22Rv1 (cell line): ENCODE measurements at regions not wholly inside any gene's neighbourhood (a gene's known extent, or its start where the extent isn't known, plus 50 kb on each side); places are given as distances from the start of the nearest gene placed in this dataset.

Experiments used
- H3K27ac ChIP-seq: fragments of 450-650 bp; 2 replicates; pipeline ENCODE4 v1.5.1; 2017
- CTCF ChIP-seq: fragments of 450-650 bp; IDR thresholded peaks from 2 replicates; pipeline ENCODE4 v1.5.1; 2017; ENCODE audit warnings: mild to moderate bottlenecking
- ZFX ChIP-seq: fragments of 450-650 bp; IDR thresholded peaks from 2 replicates; pipeline ENCODE4 v1.6.1; 2017; ENCODE audit warnings: antibody characterized with exemption, borderline replicate concordance

- no peak overlapping the region for H3K27ac ChIP-seq
- TF ChIP-seq CTCF, result no peak
These were observed 133.5 kb downstream of the AASDH start for GRCh38 chr4:56253666-56254305.

GRCh38 chr4:56252561-56253152 lies 134.6 kb downstream of the AASDH start:
- TF ChIP-seq ZFX (no peak), CTCF (no peak)
- no peak overlapping the region for H3K27ac ChIP-seq

- no peak overlapping the region for H3K27ac ChIP-seq
- TF ChIP-seq ZFX, result no peak
- TF ChIP-seq CTCF, result no peak
These were observed 135.7 kb downstream of the AASDH start for GRCh38 chr4:56251556-56251955.

- TF ChIP-seq CTCF (no peak), ZFX (no peak)
These were observed 136.5 kb downstream of the AASDH start for GRCh38 chr4:56250776-56251175.

GRCh38 chr4:56247646-56248045 lies 139.6 kb downstream of the AASDH start:
- no peak for TF ChIP-seq ZFX
- no peak for TF ChIP-seq CTCF
- H3K27ac ChIP-seq, result no peak overlapping the region

More at GRCh38 chr4:56250776-56251175, 136.5 kb downstream of the AASDH start:
- no peak overlapping the region for H3K27ac ChIP-seq

GRCh38 chr4:56246233-56246610 lies 141.1 kb downstream of the AASDH start:
- H3K27ac ChIP-seq, result no peak overlapping the region
- TF ChIP-seq ZFX (no peak), CTCF (no peak)

- no peak overlapping the region for H3K27ac ChIP-seq
- TF ChIP-seq ZFX, result no peak
- no peak for TF ChIP-seq CTCF
These were observed 141.6 kb downstream of the AASDH start for GRCh38 chr4:56245547-56246232.
